Neural progenitor cell (in vitro differentiated cells): ENCODE measurements at regions not wholly inside any gene's neighbourhood (a gene's known extent, or its start where the extent isn't known, plus 50 kb on each side); places are given as distances from the start of the nearest gene placed in this dataset.

ENCODE experiments used
- EZH2phosphoT487 ChIP-seq: fragments of 200-600 bp; sonication (generic); IDR thresholded peaks from 2 replicates; pipeline ENCODE4 v1.6.1; 2017; ENCODE audit warnings: antibody characterized with exemption
- TF ChIP-seq, protein P1 (sequence below): fragments of 200-600 bp; sonication (generic); IDR thresholded peaks from 2 replicates; pipeline ENCODE4 v1.5.1; 2017; ENCODE audit warnings: antibody characterized with exemption, mild to moderate bottlenecking

DNA sequence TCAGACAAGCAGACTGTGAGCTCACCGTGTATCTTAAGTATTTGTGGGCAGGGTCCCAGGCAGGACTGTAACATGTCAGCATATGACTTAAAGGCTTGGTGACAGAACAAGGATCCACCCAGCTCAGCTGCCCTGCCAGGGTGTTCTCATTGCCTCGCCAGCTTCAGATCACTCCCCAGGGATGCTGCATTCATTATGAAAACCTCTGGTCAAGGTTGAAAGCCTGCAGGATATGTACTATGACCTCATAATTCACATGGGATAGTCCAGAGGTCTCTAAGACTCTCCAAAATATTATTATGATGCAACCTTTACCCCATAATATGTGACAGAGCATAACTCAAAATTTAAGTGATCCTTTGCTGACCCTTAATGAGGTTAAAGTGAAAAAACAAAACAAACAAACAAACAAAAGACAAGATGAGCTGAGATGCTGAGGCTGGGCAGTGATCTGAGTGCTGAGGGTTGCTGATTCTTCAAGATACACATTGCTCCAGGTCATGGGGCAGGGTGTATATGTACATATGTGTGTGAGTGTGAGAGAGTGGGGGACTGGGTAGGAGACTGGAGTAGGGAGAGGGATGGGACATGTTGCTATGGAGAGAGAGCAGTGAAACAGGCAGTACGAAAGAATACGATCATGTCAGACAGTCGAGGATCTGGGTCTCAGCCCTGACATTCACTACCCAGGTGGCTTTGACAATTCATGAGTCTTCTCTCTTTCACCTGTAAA is 98.8 kb upstream of the DUSP10 start:
- no peak for TF ChIP-seq EZH2phosphoT487
- TF ChIP-seq, protein P1, sequence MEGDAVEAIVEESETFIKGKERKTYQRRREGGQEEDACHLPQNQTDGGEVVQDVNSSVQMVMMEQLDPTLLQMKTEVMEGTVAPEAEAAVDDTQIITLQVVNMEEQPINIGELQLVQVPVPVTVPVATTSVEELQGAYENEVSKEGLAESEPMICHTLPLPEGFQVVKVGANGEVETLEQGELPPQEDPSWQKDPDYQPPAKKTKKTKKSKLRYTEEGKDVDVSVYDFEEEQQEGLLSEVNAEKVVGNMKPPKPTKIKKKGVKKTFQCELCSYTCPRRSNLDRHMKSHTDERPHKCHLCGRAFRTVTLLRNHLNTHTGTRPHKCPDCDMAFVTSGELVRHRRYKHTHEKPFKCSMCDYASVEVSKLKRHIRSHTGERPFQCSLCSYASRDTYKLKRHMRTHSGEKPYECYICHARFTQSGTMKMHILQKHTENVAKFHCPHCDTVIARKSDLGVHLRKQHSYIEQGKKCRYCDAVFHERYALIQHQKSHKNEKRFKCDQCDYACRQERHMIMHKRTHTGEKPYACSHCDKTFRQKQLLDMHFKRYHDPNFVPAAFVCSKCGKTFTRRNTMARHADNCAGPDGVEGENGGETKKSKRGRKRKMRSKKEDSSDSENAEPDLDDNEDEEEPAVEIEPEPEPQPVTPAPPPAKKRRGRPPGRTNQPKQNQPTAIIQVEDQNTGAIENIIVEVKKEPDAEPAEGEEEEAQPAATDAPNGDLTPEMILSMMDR, result no peak
